Nephron (organoid): ENCODE measurements at regions not wholly inside any gene's neighbourhood (a gene's known extent, or its start where the extent isn't known, plus 50 kb on each side); places are given as distances from the start of the nearest gene placed in this dataset.

ENCODE experiments used
- H3K27ac Mint-ChIP-seq, 3 experiments: 2 replicates each; pipeline ENCODE4 v1.8.0; 2020; ENCODE audit warnings: mixed read lengths in 3 of 3, mild to moderate bottlenecking in 2 of 3, moderate library complexity in 1 of 3
- H3K27me3 Mint-ChIP-seq: 2 replicates; pipeline ENCODE4 v1.8.0; 2021; ENCODE audit warnings: low read depth, mild to moderate bottlenecking, moderate library complexity, mixed read lengths
- H3K36me3 Mint-ChIP-seq: 2 replicates; pipeline ENCODE4 v1.8.0; 2020; ENCODE audit warnings: low read depth, mixed read lengths
- H3K4me1 Mint-ChIP-seq: 2 replicates; pipeline ENCODE4 v1.8.0; 2020; ENCODE audit warnings: mixed read lengths
- H3K4me3 Mint-ChIP-seq, 3 experiments: 2 replicates each; pipeline ENCODE4 v1.8.0; 2020; ENCODE audit warnings: mild to moderate bottlenecking in 3 of 3, mixed read lengths in 3 of 3, moderate library complexity in 2 of 3
- H3K9me3 Mint-ChIP-seq: 2 replicates; pipeline ENCODE4 v1.8.0; 2020; ENCODE audit warnings: mixed read lengths
- TF ChIP-seq, protein P1 (sequence below), 3 experiments: fragments of 200-600 bp; sonication (generic); IDR thresholded peaks; one replicate each; pipeline ENCODE4 v1.5.0; 2021; ENCODE audit warnings: antibody characterized with exemption in 3 of 3; ENCODE audit not compliant: unreplicated experiment in 3 of 3

DNA sequence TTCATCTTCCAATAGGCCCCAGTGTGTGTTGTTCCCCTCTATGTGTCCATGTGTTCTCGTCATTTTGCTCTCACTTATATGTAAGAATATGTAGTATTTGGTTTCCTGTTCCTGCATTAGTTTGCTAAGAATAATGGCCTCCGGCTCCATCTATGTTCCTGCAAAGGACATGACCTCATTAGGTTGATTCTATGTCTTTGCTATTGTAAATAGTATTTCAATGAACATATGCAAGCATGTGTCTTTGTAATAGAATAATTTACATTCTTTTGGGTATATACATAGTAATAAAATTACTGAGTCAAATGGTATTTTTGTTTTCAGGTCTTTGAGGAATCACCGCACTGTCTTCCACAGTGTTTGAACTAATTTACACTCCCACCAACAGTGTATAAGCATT is 202.9 kb upstream of the KIRREL3 start:
- peaks cover 14% of the 10 kb centered on the region for H3K4me1 Mint-ChIP-seq
- no peak overlapping the region for H3K4me3 Mint-ChIP-seq
- no peaks in the 10 kb centered on the region for H3K36me3 Mint-ChIP-seq
- H3K27ac Mint-ChIP-seq, result no peak overlapping the region
- H3K27me3 Mint-ChIP-seq, result no peaks in the 10 kb centered on the region
- H3K9me3 Mint-ChIP-seq, result peaks cover 35% of the 10 kb centered on the region
- TF ChIP-seq, protein P1, sequence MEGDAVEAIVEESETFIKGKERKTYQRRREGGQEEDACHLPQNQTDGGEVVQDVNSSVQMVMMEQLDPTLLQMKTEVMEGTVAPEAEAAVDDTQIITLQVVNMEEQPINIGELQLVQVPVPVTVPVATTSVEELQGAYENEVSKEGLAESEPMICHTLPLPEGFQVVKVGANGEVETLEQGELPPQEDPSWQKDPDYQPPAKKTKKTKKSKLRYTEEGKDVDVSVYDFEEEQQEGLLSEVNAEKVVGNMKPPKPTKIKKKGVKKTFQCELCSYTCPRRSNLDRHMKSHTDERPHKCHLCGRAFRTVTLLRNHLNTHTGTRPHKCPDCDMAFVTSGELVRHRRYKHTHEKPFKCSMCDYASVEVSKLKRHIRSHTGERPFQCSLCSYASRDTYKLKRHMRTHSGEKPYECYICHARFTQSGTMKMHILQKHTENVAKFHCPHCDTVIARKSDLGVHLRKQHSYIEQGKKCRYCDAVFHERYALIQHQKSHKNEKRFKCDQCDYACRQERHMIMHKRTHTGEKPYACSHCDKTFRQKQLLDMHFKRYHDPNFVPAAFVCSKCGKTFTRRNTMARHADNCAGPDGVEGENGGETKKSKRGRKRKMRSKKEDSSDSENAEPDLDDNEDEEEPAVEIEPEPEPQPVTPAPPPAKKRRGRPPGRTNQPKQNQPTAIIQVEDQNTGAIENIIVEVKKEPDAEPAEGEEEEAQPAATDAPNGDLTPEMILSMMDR (IDR thresholded peaks at IDR 0.05; ENCODE audit: unreplicated experiment in 3 of 3), result no peak

DNA sequence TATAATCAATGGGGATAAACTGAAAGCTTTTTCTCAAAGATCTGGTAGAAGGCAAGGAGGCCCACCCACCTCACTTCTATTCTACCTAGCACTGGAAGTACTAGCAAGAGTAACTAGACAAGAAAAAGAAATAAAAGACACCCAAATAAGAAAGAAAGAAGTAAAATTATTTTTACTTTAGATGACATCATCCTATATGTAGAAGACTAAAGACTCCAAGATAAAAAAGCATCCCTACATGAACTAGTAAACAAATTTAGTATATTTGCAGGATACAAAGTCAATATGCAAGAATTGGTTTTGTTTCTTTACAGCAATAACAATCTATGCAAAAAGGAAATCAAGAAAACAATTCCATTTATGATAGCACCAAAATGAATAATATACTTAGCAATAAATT is 201.5 kb upstream of the KIRREL3 start:
- Mint-ChIP-seq H3K36me3 (no peaks in the 10 kb centered on the region), H3K27ac (no peak overlapping the region), H3K4me1 (peaks cover 14% of the 10 kb centered on the region), H3K9me3 (peaks cover 25% of the 10 kb centered on the region), H3K4me3 (no peak overlapping the region), H3K27me3 (no peaks in the 10 kb centered on the region)
- TF ChIP-seq, protein P1 (IDR thresholded peaks at IDR 0.05; ENCODE audit: unreplicated experiment in 3 of 3), result no peak

DNA sequence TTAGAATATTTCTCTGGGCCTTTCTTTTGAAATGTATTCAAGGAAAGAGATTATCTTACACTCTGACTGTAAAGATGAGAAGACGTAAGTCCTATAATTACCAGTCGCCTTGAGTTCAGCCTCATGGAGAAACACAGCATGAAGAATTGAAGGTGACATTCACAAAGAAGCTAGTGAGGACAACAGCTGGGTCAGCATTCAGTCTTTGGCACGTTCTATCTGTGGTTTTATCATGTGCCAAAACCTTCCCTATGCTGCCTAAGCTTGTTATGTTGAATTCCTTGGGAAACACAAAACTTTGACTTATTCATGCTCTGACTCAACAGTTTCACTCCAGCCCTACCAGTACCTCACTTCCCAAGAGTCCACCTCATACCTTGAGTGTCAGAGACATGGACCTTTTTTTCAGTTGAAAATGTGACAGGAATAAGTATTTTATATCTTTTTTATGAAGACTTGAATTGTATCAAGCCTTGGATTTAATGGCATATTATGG is 198.8 kb upstream of the KIRREL3 start:
- H3K4me3 Mint-ChIP-seq, result no peak overlapping the region
- H3K4me1 Mint-ChIP-seq, result peaks cover 33% of the 10 kb centered on the region
- H3K9me3 Mint-ChIP-seq, result peaks cover 15% of the 10 kb centered on the region
- TF ChIP-seq, protein P1 (IDR thresholded peaks at IDR 0.05; ENCODE audit: unreplicated experiment in 3 of 3), result no peak
- H3K27me3 Mint-ChIP-seq, result no peaks in the 10 kb centered on the region
- H3K36me3 Mint-ChIP-seq, result no peaks in the 10 kb centered on the region
- H3K27ac Mint-ChIP-seq, result no peak overlapping the region

DNA sequence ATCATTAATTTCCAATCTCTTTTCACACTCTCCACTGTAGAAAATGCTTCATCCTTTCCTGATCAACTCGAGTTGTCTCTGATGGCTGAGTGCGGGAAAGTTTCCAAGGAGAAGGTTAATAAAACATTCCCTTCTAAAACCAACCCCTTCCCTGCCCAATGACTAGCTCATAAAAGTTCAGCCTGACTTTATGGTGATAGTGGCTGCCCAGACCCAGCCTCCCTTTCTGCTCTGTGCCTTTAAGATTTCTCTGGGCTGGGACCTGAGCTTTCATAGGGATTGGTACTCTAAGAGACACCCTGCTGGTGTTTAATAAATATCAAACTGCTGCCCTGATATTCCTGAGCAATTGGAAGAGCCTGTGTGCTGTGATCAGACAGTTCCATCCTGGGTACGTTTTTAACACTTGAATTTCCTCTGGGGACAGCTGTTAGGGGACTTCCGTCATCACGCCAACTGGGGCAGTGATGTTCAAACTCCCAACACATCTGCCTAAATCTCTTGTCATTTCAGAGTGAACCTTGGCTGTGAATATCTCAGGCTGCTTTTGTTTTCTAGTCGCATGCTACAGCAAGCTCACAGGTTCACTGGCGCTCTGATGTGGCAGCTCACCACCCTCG is 195.0 kb upstream of the KIRREL3 start:
- H3K4me1 Mint-ChIP-seq, result peaks cover 41% of the 10 kb centered on the region

DNA sequence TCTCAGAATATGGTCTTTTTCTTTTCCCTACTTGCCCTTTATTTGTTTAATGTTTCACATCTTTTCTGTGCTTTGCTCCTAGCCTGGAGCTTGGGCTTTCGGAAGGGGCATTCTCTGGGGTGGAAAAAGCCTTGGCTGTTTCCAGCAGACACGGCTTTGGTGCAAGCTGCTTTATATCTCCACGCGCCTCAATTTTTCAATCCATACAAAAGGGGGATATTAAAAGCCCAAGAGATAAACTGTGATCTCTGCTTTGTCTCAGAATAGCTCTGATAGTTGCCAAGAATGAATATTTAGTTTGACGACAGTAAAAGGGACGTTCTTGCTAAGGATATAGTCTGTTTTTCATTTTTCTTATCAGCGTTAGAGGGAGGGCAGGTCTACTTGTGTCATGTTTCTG is 194.0 kb upstream of the KIRREL3 start:
- TF ChIP-seq, protein P1 (IDR thresholded peaks at IDR 0.05; ENCODE audit: unreplicated experiment in 3 of 3), result no peak

More for the DNA sequence above, 195.0 kb upstream of the KIRREL3 start:
- H3K36me3 Mint-ChIP-seq, result no peaks in the 10 kb centered on the region
- peak overlapping the region in 1 of 3 experiments; percentile 52 for H3K27ac Mint-ChIP-seq
- H3K9me3 Mint-ChIP-seq, result peaks cover under 1% of the 10 kb centered on the region
- TF ChIP-seq, protein P1 (IDR thresholded peaks at IDR 0.05; ENCODE audit: unreplicated experiment in 3 of 3), result no peak
- no peak overlapping the region for H3K4me3 Mint-ChIP-seq
- no peaks in the 10 kb centered on the region for H3K27me3 Mint-ChIP-seq

DNA sequence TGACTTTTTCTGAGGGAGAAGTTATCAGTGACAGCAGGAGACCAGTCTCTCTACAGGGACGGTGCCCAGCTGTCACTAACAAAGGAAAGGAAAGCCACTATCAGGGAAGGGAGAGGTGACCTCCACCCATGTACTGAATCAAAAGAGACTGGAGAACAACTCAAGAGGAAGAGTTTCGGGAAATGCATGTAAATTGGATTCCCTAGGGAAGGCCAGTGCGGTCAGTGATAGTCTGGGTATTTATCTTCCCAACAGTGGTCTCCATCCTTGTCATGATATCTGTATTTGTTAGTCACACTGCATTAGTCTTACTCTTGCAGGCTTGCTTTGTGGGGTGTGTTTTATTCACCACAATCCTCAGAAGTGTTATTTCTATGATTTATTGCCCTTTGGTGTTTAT is 193.4 kb upstream of the KIRREL3 start:
- Mint-ChIP-seq H3K4me3 (no peak overlapping the region), H3K27me3 (no peaks in the 10 kb centered on the region), H3K9me3 (no peaks in the 10 kb centered on the region), H3K36me3 (no peaks in the 10 kb centered on the region), H3K27ac (peak overlapping the region in 1 of 3 experiments; percentile 5), H3K4me1 (peaks cover 32% of the 10 kb centered on the region)
- TF ChIP-seq, protein P1 (IDR thresholded peaks at IDR 0.05; ENCODE audit: unreplicated experiment in 3 of 3), result no peak

More for the DNA sequence above, 194.0 kb upstream of the KIRREL3 start:
- Mint-ChIP-seq H3K27me3 (no peaks in the 10 kb centered on the region), H3K27ac (peak overlapping the region in 1 of 3 experiments; percentile 5), H3K36me3 (no peaks in the 10 kb centered on the region), H3K4me3 (no peak overlapping the region), H3K9me3 (no peaks in the 10 kb centered on the region), H3K4me1 (peaks cover 38% of the 10 kb centered on the region)
